Heart left ventricle (tissue), 16 donors: ENCODE measurements at regions not wholly inside any gene's neighbourhood (a gene's known extent, or its start where the extent isn't known, plus 50 kb on each side); places are given as distances from the start of the nearest gene placed in this dataset.

Experiments
- ATAC-seq, 4 donors: fragments of 200-7000 bp; cut with Tn5 transposase; one replicate each; pipeline ENCODE4 v1.9.1; 2020 to 2022; ENCODE audit warnings: moderate library complexity in 4 of 4, mild to moderate bottlenecking in 3 of 4, moderate number of reproducible peaks in 1 of 4
- DNase-seq, 5 donors: peaks; one replicate each; pipeline ENCODE4 v3.0.0-alpha.2; 2020
- H3K27ac ChIP-seq, 12 donors: fragments of 200-600 bp; sonication (generic) in 4 of 12; one replicate each; pipeline versions ENCODE4 v1.5.0 to v1.8.0; 2016 to 2022; ENCODE audit warnings: mild to moderate bottlenecking in 2 of 12
- H3K27me3 ChIP-seq, 9 donors: fragments of 200-600 bp; sonication (generic) in 2 of 9; one replicate each; pipeline versions ENCODE4 v1.5.1 to v1.8.0; 2016 to 2022; ENCODE audit warnings: mild to moderate bottlenecking in 3 of 9
- H3K36me3 ChIP-seq, 9 donors: fragments of 200-600 bp; sonication (generic) in 2 of 9; one replicate each; pipeline versions ENCODE4 v1.5.0 to v1.8.0; 2018 to 2022; ENCODE audit warnings: mild to moderate bottlenecking in 2 of 9
- H3K4me1 ChIP-seq, 12 donors: fragments of 200-600 bp; sonication (generic) in 4 of 12; one replicate each; pipeline versions ENCODE4 v1.5.0 to v1.8.0; 2016 to 2022; ENCODE audit warnings: mild to moderate bottlenecking in 3 of 12
- H3K4me3 ChIP-seq, 12 donors: fragments of 200-600 bp; sonication (generic) in 4 of 12; one replicate each; pipeline versions ENCODE4 v1.5.0 to v1.8.0; 2017 to 2022; ENCODE audit warnings: mild to moderate bottlenecking in 9 of 12, moderate library complexity in 4 of 12
- H3K9me3 ChIP-seq, 12 donors: fragments of 200-600 bp; sonication (generic) in 4 of 12; one replicate each; pipeline versions ENCODE4 v1.5.0 to v1.8.0; 2016 to 2022; ENCODE audit warnings: mild to moderate bottlenecking in 1 of 12
- CTCF ChIP-seq, 12 donors: fragments of 200-600 bp; sonication (generic) in 4 of 12; IDR thresholded peaks; one replicate each; pipeline versions ENCODE4 v1.5.0 to v1.8.0; 2018 to 2022; ENCODE audit warnings: antibody characterized with exemption in 12 of 12, mild to moderate bottlenecking in 5 of 12
- POLR2A ChIP-seq, 2 donors: fragments of 450-650 bp; IDR thresholded peaks; one replicate each; pipeline ENCODE4 v1.6.1; 2017; ENCODE audit warnings: antibody characterized with exemption in 2 of 2, mild to moderate bottlenecking in 2 of 2, moderate library complexity in 2 of 2
- WGBS, 4 donors: extraction: QIAGEN DNeasy Blood & Tissue Kit in 2 of 4; methylation state at CpG; one replicate each; pipeline versions ENCODE4 v1.1.5 to v1.1.7; 2013 to 2018; 5-methylcytosine and 5-hydroxymethylcytosine counted together
- intact Hi-C, 10 donors: fragments of 100-400 bp; cut with DNase I; formaldehyde crosslinking; loops; one replicate each; pipeline versions ENCODE4 v1.11.1 to v1.14.2; 2022
- donor health status: ischemic (EF 13 %, LVEDD 7.1; RV severe dilation, severe dysfunction).
- donor health status: healthy with polysubstance abuse.
- donor health status: DM: no; HTN: yes; CAD: no.
- donor health status: DM: no; HTN: no; CAD: no.
- donor health status: ischemic (EF 25% LVEDD 6.9; RV normal size, moderate dysfunction).
- donor health status: ischemic (EF 25% LVEDD 5.7; RV mildly dilated, moderate dysfunction).
- donor health status: healthy.
- donor health status: DM: yes; HTN: yes; CAD: no.
- donor health status: ischemic (EF 35%, LVEDD 5.7; RV mildly dilated, moderate dysfunction).
- donor health status: nonischemic (EF 11% LVEDD 7.7; RV severe dilation, severe dysfunction).
- donor health status: DM: yes; HTN: yes; CAD: no.
- donor health status: PGD.
- donor health status: ischemic (EF 29% LVEDD 5.4; RV normal size, mild dysfunction).
- donor health status: nonischemic (EF 23%, LVEDD 6.1; RV moderate dilation, normal function).

GRCh38 chr18:10297086-10297485 is 157.3 kb upstream of the APCDD1 start:
- H3K9me3 ChIP-seq: no peaks in the 10 kb centered on the region
- intact Hi-C loops: loop anchor here in 1 of 10 donors (10.0 kb wide), 1 partner anchor 218 kb away; no protein-coding TSS in a partner anchor
- H3K27ac ChIP-seq: no peak overlapping the region
- no peak for DNase-seq
- peaks cover 0 to 7% (median 0%) of the 10 kb centered on the region in 12 donors for H3K4me1 ChIP-seq
- ATAC-seq: no peak
- H3K27me3 ChIP-seq: no peaks in the 10 kb centered on the region
- H3K4me3 ChIP-seq: no peak overlapping the region
- TF ChIP-seq CTCF (IDR thresholded peaks at IDR 0.05): no peak
- TF ChIP-seq POLR2A (IDR thresholded peaks at IDR 0.05): no peak
- H3K36me3 ChIP-seq: no peaks in the 10 kb centered on the region
- WGBS, 4 donors: 83 to 98% (median 96%) methylated on average over 7 to 9 of the region's 9 CpGs

DNA sequence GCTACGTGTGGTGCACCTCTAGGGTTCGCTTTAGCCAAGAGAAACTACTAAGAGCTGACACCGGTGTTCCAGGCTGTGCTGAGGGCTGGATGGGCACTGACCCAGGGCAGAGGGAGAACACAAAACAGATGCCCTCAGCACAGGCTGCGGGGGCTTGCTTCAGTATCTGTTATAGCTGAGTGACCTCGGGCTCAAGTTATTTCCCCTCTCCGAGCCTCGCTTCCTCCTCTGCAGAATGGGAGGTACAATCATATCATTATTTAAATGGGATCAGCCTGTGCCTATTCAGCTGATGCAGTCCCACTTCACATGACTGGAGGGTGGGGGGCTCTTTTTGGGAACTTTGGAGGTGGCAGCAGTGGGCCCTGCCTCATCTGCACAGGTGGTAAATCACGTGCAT is 156.1 kb upstream of the APCDD1 start:
- Histone ChIP-seq H3K27ac (no peak overlapping the region), H3K4me3 (no peak overlapping the region), H3K27me3 (no peaks in the 10 kb centered on the region), H3K9me3 (no peaks in the 10 kb centered on the region), H3K36me3 (no peaks in the 10 kb centered on the region), H3K4me1 (peaks cover 0 to 7% (median 0%) of the 10 kb centered on the region in 12 donors)
- WGBS, 4 donors: 79 to 87% (median 84%) methylated on average over 7 to 8 of the region's 8 CpGs
- no peak for ATAC-seq
- intact Hi-C loops: loop anchor here in 1 of 10 donors (10.0 kb wide), 1 partner anchor 216 kb away; no protein-coding TSS in a partner anchor
- no peak for TF ChIP-seq CTCF (IDR thresholded peaks at IDR 0.05)
- TF ChIP-seq POLR2A (IDR thresholded peaks at IDR 0.05): no peak
- no peak for DNase-seq

DNA sequence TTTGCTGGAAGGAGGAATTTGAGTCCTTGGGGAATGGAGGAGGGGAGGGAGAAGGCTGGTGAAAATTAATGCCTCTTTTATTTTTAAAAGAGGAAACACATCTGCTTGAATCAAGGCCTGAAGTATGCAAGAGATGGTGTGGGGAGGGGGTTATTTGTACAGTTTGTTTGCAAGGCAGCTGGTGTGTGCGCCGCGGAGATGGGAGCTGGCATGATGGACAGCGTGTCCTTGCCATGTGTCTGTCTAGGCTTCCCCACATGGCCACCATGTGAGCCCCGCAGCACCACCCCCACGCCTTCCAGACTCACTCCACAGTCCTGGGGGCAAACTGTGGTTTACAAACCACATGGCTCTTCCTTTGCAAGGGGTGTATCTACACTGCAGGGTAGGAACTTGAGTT is 154.8 kb upstream of the APCDD1 start:
- no peak for TF ChIP-seq POLR2A (IDR thresholded peaks at IDR 0.05)
- TF ChIP-seq CTCF (IDR thresholded peaks at IDR 0.05): no peak
- H3K27ac ChIP-seq: no peak overlapping the region
- H3K36me3 ChIP-seq: no peaks in the 10 kb centered on the region
- peaks cover 0 to 9% (median 0%) of the 10 kb centered on the region in 12 donors for H3K4me1 ChIP-seq
- DNase-seq (no peak), ATAC-seq (peak in 1 of 4 donors; percentile 24)
- intact Hi-C loops: loop anchor here in 1 of 10 donors (10.0 kb wide), 1 partner anchor 215 kb away; no protein-coding TSS in a partner anchor
- no peaks in the 10 kb centered on the region for H3K27me3 ChIP-seq
- no peak overlapping the region for H3K4me3 ChIP-seq
- H3K9me3 ChIP-seq: no peaks in the 10 kb centered on the region
- 70 to 81% (median 75%) methylated on average over 6 of the region's 6 CpGs for WGBS, 4 donors

- no peak overlapping the region for H3K27ac ChIP-seq
- intact Hi-C loops: no loop called here
- H3K4me3 ChIP-seq: no peak overlapping the region
- no peak for TF ChIP-seq POLR2A (IDR thresholded peaks at IDR 0.05)
- no peak for TF ChIP-seq CTCF (IDR thresholded peaks at IDR 0.05)
- no peaks in the 10 kb centered on the region for H3K27me3 ChIP-seq
- no peaks in the 10 kb centered on the region for H3K36me3 ChIP-seq
- peaks cover 0 to 10% (median 0%) of the 10 kb centered on the region in 12 donors for H3K4me1 ChIP-seq
- 91 to 94% (median 92%) methylated on average over 7 of the region's 7 CpGs for WGBS, 4 donors
- no peaks in the 10 kb centered on the region for H3K9me3 ChIP-seq
- ATAC-seq (no peak), DNase-seq (no peak)
Observed at GRCh38 chr18:10300739-10301138, 153.7 kb upstream of the APCDD1 start.
